NCI-H510A (cell line): ENCODE measurements at regions not wholly inside any gene's neighbourhood (a gene's known extent, or its start where the extent isn't known, plus 50 kb on each side); places are given as distances from the start of the nearest gene placed in this dataset.

Experiments used
- DNase-seq: peaks from one replicate; lab custom pipeline; 2025; lab: John Stamatoyannopoulos, UW

DNA sequence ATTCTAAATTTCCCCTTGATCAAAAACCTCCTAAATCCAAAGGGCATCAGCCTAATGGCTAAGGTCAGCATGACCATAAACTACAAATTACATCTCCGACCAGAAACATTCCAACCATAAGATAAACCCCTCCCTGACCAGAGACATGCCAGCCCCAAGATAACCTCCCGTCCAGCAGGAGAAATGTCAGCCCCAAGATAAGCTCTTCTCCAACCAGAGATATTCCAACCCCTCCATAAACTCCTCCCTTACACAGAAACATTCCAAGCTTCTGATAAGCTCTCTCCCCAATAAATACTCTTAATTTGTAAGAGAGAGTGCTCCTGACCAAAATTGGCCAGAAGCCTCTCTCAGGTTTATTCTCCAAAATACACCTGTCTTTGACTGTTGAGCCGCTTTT is 274.0 kb downstream of the RNF152 start:
- no peak for DNase-seq

DNA sequence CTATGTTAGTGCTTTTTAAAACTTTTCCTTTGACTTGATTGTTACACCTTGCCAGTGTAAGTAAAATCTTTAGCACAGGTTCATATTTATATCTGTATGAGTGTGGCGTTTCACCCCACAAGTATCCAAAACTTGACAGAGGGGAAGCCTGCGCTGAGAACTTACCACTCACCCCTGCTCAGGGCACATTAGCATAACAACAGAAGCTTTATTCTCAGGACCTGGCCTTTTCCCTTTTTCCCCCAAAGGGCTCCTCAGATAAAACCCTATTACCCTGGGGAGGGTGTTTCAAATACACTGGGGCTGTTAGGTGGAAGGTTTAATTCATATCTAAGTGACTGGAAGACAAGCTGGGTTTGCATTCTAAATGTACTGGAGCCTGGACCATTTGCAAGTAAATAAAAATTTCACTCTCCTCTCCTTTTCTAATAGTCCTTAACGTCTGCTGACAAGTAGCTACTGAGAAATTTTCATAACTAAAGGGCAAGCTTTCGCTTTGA is 276.6 kb downstream of the RNF152 start:
- DNase-seq: no peak

DNA sequence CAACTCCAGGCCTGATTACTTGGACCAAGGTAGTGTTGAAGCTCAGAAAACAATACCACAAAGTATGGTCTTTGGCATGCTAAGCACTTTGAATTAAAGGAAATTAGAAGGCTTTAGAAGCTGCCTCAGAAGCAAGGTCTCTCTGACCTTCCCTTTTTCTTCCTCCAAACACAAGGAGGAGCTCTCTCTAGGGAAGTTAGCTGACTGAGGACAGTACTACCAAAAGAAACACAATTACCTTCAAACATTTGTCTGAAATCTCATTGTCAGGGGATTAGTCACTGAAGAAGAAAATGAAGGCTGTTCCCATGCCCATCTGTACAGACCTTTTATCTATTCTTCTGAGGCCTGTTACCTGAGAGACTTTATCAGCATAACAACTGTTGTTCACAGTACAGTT is 279.3 kb downstream of the CDH20 start:
- DNase-seq: no peak

DNA sequence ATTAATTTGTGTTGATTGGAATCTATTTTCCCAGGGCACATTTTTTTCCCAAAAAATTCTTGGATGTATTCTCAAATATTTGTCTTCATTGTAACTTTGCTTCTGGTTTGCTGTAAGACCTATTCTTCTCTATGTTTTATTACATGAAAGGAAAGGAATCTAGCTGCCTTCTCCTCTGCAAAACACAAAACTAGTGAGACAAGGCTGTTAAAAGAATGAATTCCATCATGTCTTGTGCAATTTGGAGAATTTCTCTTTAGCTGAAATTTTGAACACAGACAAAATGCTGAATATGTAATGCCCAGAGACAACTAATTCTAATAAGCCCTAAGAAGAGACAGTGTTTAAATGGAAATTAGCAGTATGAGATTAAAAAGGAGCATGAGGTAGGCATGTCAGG is 275.9 kb downstream of the CDH20 start:
- DNase-seq: no peak

DNA sequence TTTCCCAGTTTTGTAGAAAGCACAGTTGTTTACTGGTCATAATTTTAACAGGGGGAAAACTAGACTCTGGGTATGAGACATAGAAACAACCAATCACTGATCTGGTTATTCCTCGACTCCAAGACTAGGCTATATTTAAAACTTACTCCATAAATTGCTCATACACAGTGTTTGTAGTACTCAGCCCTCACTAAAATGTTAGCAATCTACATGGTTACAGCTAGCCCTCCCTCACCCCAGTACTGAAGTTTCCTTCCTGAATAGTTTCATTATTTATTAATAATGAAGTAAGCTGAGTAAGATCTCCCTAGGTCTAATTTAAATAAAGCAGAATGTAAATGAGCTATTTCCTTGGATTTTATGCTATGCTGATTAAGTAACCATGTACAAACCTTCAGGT is 275.1 kb downstream of the CDH20 start:
- DNase-seq: no peak

DNA sequence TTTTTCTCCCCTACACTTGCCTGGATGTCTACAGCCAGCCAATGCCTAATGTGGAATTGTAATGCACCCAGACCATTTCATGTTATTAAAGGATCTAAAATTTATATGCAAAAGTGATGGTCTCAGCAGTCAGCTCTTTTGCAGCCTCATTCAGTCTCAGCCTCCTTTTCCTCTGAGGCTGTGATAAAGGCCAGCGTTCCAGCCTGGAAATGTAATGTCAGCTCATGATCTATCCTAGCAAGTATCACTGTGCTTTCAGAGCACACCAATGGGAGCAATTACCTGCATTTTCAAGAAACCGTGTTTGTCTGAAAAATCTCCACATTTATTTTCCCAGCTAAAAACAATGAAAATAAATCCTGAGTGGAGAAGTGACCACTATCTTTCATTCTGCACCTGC is 274.6 kb downstream of the CDH20 start:
- no peak for DNase-seq

DNA sequence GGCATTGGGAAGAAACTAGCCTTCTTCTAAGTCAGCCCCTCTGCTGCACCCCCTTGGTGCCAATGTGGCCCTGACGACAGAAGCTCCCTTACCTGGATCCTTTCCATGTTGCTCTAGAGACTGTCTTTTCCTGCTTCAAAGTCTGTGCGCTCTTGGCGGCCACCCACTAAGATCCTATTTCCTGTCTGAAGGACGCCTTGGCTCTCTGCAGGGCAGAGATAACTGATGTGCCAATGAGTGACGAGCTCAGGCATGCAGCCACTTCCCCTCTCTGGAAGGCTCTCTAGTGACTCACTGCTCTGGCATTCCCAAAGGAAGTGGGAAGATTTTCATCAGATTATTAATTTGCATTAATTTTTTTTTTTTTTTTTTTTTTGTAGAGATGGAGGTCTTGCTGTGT is 273.5 kb downstream of the CDH20 start:
- DNase-seq: peak; percentile 3

DNA sequence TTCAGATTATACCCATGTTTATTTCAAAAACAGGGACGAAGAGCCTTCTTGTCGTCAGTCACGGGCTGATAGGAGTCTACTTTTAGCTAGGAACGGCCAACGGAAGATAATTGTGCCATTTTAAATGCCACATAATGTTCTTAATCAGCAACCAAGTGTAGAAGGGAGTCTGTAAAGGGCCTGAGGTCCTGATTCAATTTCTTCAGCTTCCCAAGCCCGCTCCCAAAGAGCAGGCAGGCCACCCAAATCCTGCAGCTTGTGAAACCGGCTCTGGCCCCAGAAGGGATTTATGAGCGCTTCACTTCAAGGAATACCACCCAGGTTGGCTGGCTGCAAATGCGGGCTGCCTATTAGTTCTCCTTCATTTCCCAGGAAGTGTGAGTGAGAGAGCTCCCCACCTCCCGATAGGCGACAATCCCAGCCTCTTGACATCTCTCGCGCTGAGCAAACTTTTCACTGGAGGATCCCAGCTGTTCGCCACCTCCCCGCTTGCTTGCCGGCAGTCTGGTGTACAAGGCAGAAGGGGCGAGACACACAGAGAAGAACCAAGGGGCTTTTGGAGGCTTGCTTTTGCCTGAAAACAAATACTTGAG is 272.9 kb downstream of the CDH20 start:
- no peak for DNase-seq

DNA sequence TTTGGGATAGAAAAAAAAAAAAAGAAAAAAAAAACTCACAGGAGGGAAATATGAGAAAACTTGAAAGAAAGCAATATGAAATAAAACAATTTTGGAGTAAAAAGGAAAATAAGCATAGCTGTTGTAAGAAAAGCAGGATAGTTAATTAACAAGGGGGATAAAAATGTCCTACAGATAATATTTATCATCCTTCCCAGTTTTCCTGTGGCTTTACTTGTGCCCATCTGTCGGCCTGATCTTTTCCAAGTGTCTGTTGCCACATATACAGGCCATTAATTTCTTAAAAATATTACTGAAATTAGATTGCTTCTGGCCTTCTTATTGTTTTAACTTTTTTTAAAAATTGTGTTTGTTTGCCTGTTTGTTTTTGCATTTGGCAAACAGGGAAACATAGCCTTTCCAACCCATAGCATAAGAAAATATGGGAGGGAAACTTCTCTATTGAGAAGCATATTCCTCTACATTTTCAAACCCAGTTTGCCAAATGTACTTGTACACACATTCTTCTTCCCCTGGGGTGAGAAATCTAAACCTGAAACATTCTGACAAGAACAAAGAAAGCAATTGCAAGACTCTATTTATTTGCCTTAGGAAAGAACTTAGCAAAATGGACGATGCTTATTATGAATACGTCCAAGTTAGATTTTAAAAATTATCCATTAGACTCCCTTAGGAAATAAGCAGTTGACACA is 272.3 kb downstream of the CDH20 start:
- DNase-seq: no peak
